HCT116 (cell line): ENCODE measurements at regions not wholly inside any gene's neighbourhood (a gene's known extent, or its start where the extent isn't known, plus 50 kb on each side); places are given as distances from the start of the nearest gene placed in this dataset.

Source experiments
- ATAC-seq: fragments of 200-7000 bp; cut with Tn5 transposase; 2 replicates; pipeline ENCODE4 v1.9.1; 2020; ENCODE audit warnings: mild to moderate bottlenecking, moderate library complexity
- BruUV-seq: library from RNA; stranded (reverse); fragments of 400-500 nt; replicated peaks from 2 replicates; lab custom pipeline; 2021; lab: Mats Ljungman, UMichigan
- CTCF ChIA-PET: fragments of 300-600 bp; sonication (Branson Sonifier 250); formaldehyde crosslinking; loops from one replicate; lab custom pipeline; 2021; ENCODE audit warnings: antibody characterized with exemption; lab: Charles Lee
- POLR2A ChIA-PET: fragments of 300-600, 350-600 bp; sonication (Branson Sonifier 250); formaldehyde crosslinking; loops from one replicate; lab custom pipeline; 2021; ENCODE audit warnings: antibody characterized with exemption; lab: Charles Lee
- RAD21 ChIA-PET, 2 experiments: fragments of 300-600 bp; sonication (Branson Sonifier 250); formaldehyde crosslinking; loops; one replicate each; lab custom pipeline; 2023; ENCODE audit warnings: low total read pairs in 2 of 2; ENCODE audit not compliant: uncharacterized antibody in 2 of 2, unreplicated experiment in 2 of 2, low non-redundant PET in 1 of 2; lab: Charles Lee
- DNase-seq: peaks from one replicate; pipeline ENCODE4 v3.0.0-alpha.2; 2010; ENCODE audit warnings: low read depth, low spot score
- H2AFZ ChIP-seq: fragments of 200-600 bp; shearing (Covaris generic), sonication (generic); 2 replicates; pipeline ENCODE4 v1.6.1; 2017; ENCODE audit warnings: low read depth, mixed run types, mixed read lengths, antibody characterized with exemption, low read length; ENCODE audit not compliant: poor library complexity, severe bottlenecking
- H3K27ac ChIP-seq: 2 replicates; pipeline ENCODE4 v1.5.1; 2012; ENCODE audit warnings: low read depth, low read length
- H3K27me3 ChIP-seq: fragments of 200-600 bp; sonication (generic); 2 replicates; pipeline ENCODE4 v1.6.1; 2016; ENCODE audit warnings: mixed run types, low read length, mixed read lengths; ENCODE audit not compliant: insufficient read depth
- H3K36me3 ChIP-seq, 2 experiments: fragments of 200-500 bp in 1 of 2; fragments of 200-600 bp in 1 of 2; sonication (Bioruptor generic) in 1 of 2; sonication (generic) in 1 of 2; 2 replicates each; pipeline versions ENCODE4 v1.5.1 to v1.6.1; 2014 to 2016; ENCODE audit warnings: low read length in 2 of 2, inconsistent platforms in 1 of 2, mixed read lengths in 1 of 2, mixed run types in 1 of 2; ENCODE audit not compliant: insufficient read depth in 2 of 2, control insufficient read depth in 1 of 2
- H3K4me1 ChIP-seq, 2 experiments: fragments of 200-600 bp in 1 of 2; sonication (generic) in 1 of 2; 2 replicates each; pipeline versions ENCODE4 v1.5.1 to v1.6.1; 2012 to 2017; ENCODE audit warnings: low read length in 2 of 2, inconsistent platforms in 1 of 2, mild to moderate bottlenecking in 1 of 2, mixed read lengths in 1 of 2, mixed run types in 1 of 2, moderate library complexity in 1 of 2; ENCODE audit not compliant: insufficient read depth in 2 of 2, control insufficient read depth in 1 of 2
- H3K4me2 ChIP-seq: fragments of 200-600 bp; sonication (generic); 2 replicates; pipeline ENCODE4 v1.6.1; 2017; ENCODE audit warnings: mixed run types, low read length, mixed read lengths
- H3K4me3 ChIP-seq, 2 experiments: fragments of 200-600 bp in 1 of 2; sonication (generic) in 1 of 2; replicated peaks in 1 of 2; 2 replicates each; pipeline ENCODE4 v1.5.1; 2011 to 2016; ENCODE audit warnings: low read length in 2 of 2, control low read depth in 1 of 2, low read depth in 1 of 2, mild to moderate bottlenecking in 1 of 2, mixed read lengths in 1 of 2, mixed run types in 1 of 2
- H3K79me2 ChIP-seq: fragments of 200-600 bp; sonication (generic); 2 replicates; pipeline ENCODE4 v1.6.1; 2017; ENCODE audit warnings: mild to moderate bottlenecking, mixed run types, low read length, moderate library complexity, mixed read lengths; ENCODE audit not compliant: insufficient read depth
- H3K9ac ChIP-seq: fragments of 200-600 bp; sonication (generic); 2 replicates; pipeline ENCODE4 v1.6.1; 2016; ENCODE audit warnings: low read length, mixed read lengths
- H3K9me2 ChIP-seq: fragments of 200-600 bp; sonication (generic), shearing (Covaris generic); 2 replicates; pipeline ENCODE4 v1.6.1; 2017; ENCODE audit warnings: mixed run types, mild to moderate bottlenecking, moderate library complexity; ENCODE audit not compliant: insufficient read depth
- H3K9me3 ChIP-seq, 2 experiments: fragments of 200-500 bp in 1 of 2; fragments of 200-600 bp in 1 of 2; sonication (Bioruptor generic) in 1 of 2; sonication (generic) in 1 of 2; 2 replicates each; pipeline ENCODE4 v1.6.1; 2014 to 2017; ENCODE audit warnings: low read length in 2 of 2, mixed read lengths in 2 of 2, inconsistent platforms in 1 of 2, low read depth in 1 of 2, mild to moderate bottlenecking in 1 of 2, mixed run types in 1 of 2, moderate library complexity in 1 of 2; ENCODE audit not compliant: control insufficient read depth in 1 of 2, insufficient read depth in 1 of 2
- H4K20me1 ChIP-seq: fragments of 200-600 bp; sonication (generic), shearing (Covaris generic); 2 replicates; pipeline ENCODE4 v1.6.1; 2017; ENCODE audit warnings: mixed run types, mild to moderate bottlenecking, moderate library complexity; ENCODE audit not compliant: insufficient read depth
- CBX3 ChIP-seq: IDR thresholded peaks from 2 replicates; pipeline ENCODE4 v1.6.1; 2012; ENCODE audit warnings: low read depth
- CEBPB ChIP-seq: IDR thresholded peaks from 2 replicates; pipeline ENCODE4 v1.6.1; 2012; ENCODE audit warnings: low read depth
- CTCF ChIP-seq, 3 experiments: fragments of 200-600 bp in 1 of 3; sonication (generic) in 1 of 3; IDR thresholded peaks in 2 of 3; conservative IDR thresholded peaks in 1 of 3; 2 replicates each; pipeline ENCODE4 v1.5.1; 2012 to 2017; ENCODE audit warnings: low read depth in 2 of 3, low read length in 2 of 3, antibody characterized with exemption in 1 of 3, borderline replicate concordance in 1 of 3, control low read depth in 1 of 3, mild to moderate bottlenecking in 1 of 3, mixed read lengths in 1 of 3, mixed run types in 1 of 3, moderate library complexity in 1 of 3; ENCODE audit not compliant: insufficient read depth in 1 of 3
- EZH2 ChIP-seq: fragments of 200-600 bp; sonication (generic); IDR thresholded peaks from 2 replicates; pipeline ENCODE4 v1.6.1; 2017; ENCODE audit warnings: antibody characterized with exemption, mixed run types
- RAD21 ChIP-seq: IDR thresholded peaks from 2 replicates; pipeline ENCODE4 v1.6.1; 2012; ENCODE audit warnings: low read depth, mild to moderate bottlenecking
- SP1 ChIP-seq: IDR thresholded peaks from 2 replicates; pipeline ENCODE4 v1.6.1; 2012; ENCODE audit warnings: low read depth
- ZBTB33 ChIP-seq: IDR thresholded peaks from 2 replicates; pipeline ENCODE4 v1.6.1; 2011; ENCODE audit warnings: mild to moderate bottlenecking, low read length, moderate library complexity; ENCODE audit not compliant: insufficient replicate concordance; ENCODE audit errors: extremely low read depth
- intact Hi-C: fragments of 100-400 bp; cut with micrococcal nuclease; formaldehyde crosslinking; loops from 2 replicates; pipeline ENCODE4 v1.10.0; 2022

- TF ChIP-seq SP1, result no peak
- TF ChIP-seq CBX3, result no peak
- TF ChIP-seq EZH2, result no peak
Measured at GRCh38 chr4:36823199-36823967, 421.2 kb upstream of the NWD2 start (continued).

GRCh38 chr4:36824682-36825081 lies 419.9 kb upstream of the NWD2 start:
- Histone ChIP-seq H3K9me2 (no peaks in the 10 kb centered on the region), H3K4me3 (no peak overlapping the region), H3K27me3 (no peaks in the 10 kb centered on the region), H3K4me1 (no peaks in the 10 kb centered on the region), H3K27ac (no peak overlapping the region), H3K9me3 (no peaks in the 10 kb centered on the region), H3K36me3 (no peaks in the 10 kb centered on the region), H3K4me2 (no peak overlapping the region), H2AFZ (no peak overlapping the region), H4K20me1 (no peaks in the 10 kb centered on the region), H3K79me2 (no peaks in the 10 kb centered on the region), H3K9ac (no peak overlapping the region)
- ChIA-PET CTCF (no interaction called here), RAD21 (no interaction called here), POLR2A (no interaction called here)
- DNase-seq, result peak; percentile 24
- no TSS peak for BruUV-seq
- ATAC-seq, result peak; percentile 84
- TF ChIP-seq CTCF (IDR thresholded peaks at IDR 0.05 in 2 of 3, conservative IDR thresholded peaks at IDR 0.05 in 1 of 3; ENCODE audit: borderline replicate concordance in 1 of 3, insufficient read depth in 1 of 3, low read depth in 2 of 3, low read length in 2 of 3) (peak; percentile 34 to 50 (median 37); a peak in 5 of 6 replicates), ZBTB33 (no peak), RAD21 (peak; percentile 47), CEBPB (no peak)
- intact Hi-C loops, result no loop called here
